ENCODE measurements at regions not wholly inside any gene's neighbourhood (a gene's known extent, or its start where the extent isn't known, plus 50 kb on each side); places are given as distances from the start of the nearest gene placed in this dataset.

GRCh38 chr6:165849534-165850430 lies 186.7 kb upstream of the PDE10A start:
- peaks cover 24 to 67% of the 10 kb centered on the region in 2 donors for H3K27me3 ChIP-seq (ENCODE audit: control insufficient read depth in 2 of 2, insufficient read depth in 2 of 2, low read length in 2 of 2)

DNA sequence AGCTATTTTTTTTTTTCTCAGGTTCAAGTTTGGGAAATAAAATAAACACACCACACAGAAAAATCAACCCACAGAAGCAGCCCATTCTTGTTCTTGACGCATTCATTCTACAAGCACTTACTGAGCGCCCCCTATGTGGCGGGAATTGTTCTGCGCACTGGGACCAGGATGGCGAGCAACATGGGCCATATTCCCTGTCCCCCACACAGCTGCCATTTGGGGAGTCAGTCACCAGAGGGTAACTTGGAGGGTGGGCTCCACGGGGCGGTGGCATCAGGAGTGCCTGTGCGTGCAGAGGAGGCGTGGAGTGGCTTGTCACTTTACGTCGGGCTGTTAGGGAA lies 185.0 kb upstream of the PDE10A start:
- H3K36me3 ChIP-seq (replicated peaks in 1 of 2; ENCODE audit: control insufficient read depth in 1 of 2, insufficient read depth in 2 of 2, low read length in 2 of 2): no peaks in the 10 kb centered on the region
- no peak for DNase-seq
- no peak overlapping the region for H3K4me2 ChIP-seq (replicated peaks; ENCODE audit: extremely low read depth, low read length, poor library complexity, severe bottlenecking)
- no peak overlapping the region for H3K9ac ChIP-seq (ENCODE audit: insufficient read depth, low read length, poor library complexity, severe bottlenecking)
- Mint-ChIP-seq H3K4me3 (no peak overlapping the region), H3K9me3 (peaks cover 0 to 6% (median 0%) of the 10 kb centered on the region in 7 donors), H3K36me3 (no peaks in the 10 kb centered on the region), H3K27me3 (ENCODE audit: low read depth in 3 of 3) (peaks cover 30 to 61% (median 39%) of the 10 kb centered on the region in 3 donors), H3K4me1 (no peaks in the 10 kb centered on the region), H3K27ac (no peak overlapping the region)
- WGBS (ENCODE audit: insufficient coverage): 96% methylated on average over 10 of the region's 11 CpGs
- no peaks in the 10 kb centered on the region for H3K79me2 ChIP-seq (ENCODE audit: insufficient read depth, low read length)
- no peak for TF ChIP-seq CTCF (IDR thresholded peaks at IDR 0.05)
- no peaks in the 10 kb centered on the region for H4K20me1 ChIP-seq (ENCODE audit: insufficient read depth, low read length)
- intact Hi-C loops (cut with micrococcal nuclease): no loop called here
- no peaks in the 10 kb centered on the region for H3K4me1 ChIP-seq (ENCODE audit: control insufficient read depth in 1 of 2, insufficient read depth in 2 of 2, low read length in 2 of 2)
- H3K4me3 ChIP-seq (replicated peaks in 1 of 3; ENCODE audit: low read depth in 2 of 3, low read length in 3 of 3): no peak overlapping the region
- no peak overlapping the region for H2AFZ ChIP-seq (ENCODE audit: insufficient read depth, low read depth, low read length, poor library complexity, severe bottlenecking)
- H3K27me3 ChIP-seq (ENCODE audit: control insufficient read depth in 2 of 2, insufficient read depth in 2 of 2, low read length in 2 of 2): peaks cover 24 to 61% of the 10 kb centered on the region in 2 donors
- H3K9me3 ChIP-seq (replicated peaks in 1 of 2; ENCODE audit: control insufficient read depth in 1 of 2, insufficient read depth in 1 of 2, low read length in 2 of 2): no peaks in the 10 kb centered on the region
- H3K27ac ChIP-seq (ENCODE audit: low read depth in 1 of 2, low read length in 2 of 2): no peak overlapping the region

More at GRCh38 chr6:165849534-165850430, 186.7 kb upstream of the PDE10A start:
- no peaks in the 10 kb centered on the region for H3K4me1 ChIP-seq (ENCODE audit: control insufficient read depth in 1 of 2, insufficient read depth in 2 of 2, low read length in 2 of 2)
- no peak overlapping the region for H3K4me3 ChIP-seq (replicated peaks in 1 of 3; ENCODE audit: low read depth in 2 of 3, low read length in 3 of 3)
- no peak for DNase-seq
- H3K9ac ChIP-seq (ENCODE audit: insufficient read depth, low read length, poor library complexity, severe bottlenecking): no peak overlapping the region
- H3K79me2 ChIP-seq (ENCODE audit: insufficient read depth, low read length): no peaks in the 10 kb centered on the region
- no peaks in the 10 kb centered on the region for H3K9me3 ChIP-seq (replicated peaks in 1 of 2; ENCODE audit: control insufficient read depth in 1 of 2, insufficient read depth in 1 of 2, low read length in 2 of 2)
- no peak overlapping the region for H3K27ac ChIP-seq (ENCODE audit: low read depth in 1 of 2, low read length in 2 of 2)
- no peaks in the 10 kb centered on the region for H4K20me1 ChIP-seq (ENCODE audit: insufficient read depth, low read length)
- H3K36me3 ChIP-seq (replicated peaks in 1 of 2; ENCODE audit: control insufficient read depth in 1 of 2, insufficient read depth in 2 of 2, low read length in 2 of 2): no peaks in the 10 kb centered on the region
- no peak for TF ChIP-seq CTCF (IDR thresholded peaks at IDR 0.05)
- peaks cover 35 to 73% (median 49%) of the 10 kb centered on the region in 3 donors for H3K27me3 Mint-ChIP-seq (ENCODE audit: low read depth in 3 of 3)
- peaks cover 0 to 6% (median 0%) of the 10 kb centered on the region in 7 donors for H3K9me3 Mint-ChIP-seq
- H3K27ac Mint-ChIP-seq: no peak overlapping the region
- no peak overlapping the region for H2AFZ ChIP-seq (ENCODE audit: insufficient read depth, low read depth, low read length, poor library complexity, severe bottlenecking)
- intact Hi-C loops (cut with micrococcal nuclease): no loop called here
- peak overlapping the region in 1 of 2 donors; percentile 17 for H3K4me3 Mint-ChIP-seq
- H3K4me2 ChIP-seq (replicated peaks; ENCODE audit: extremely low read depth, low read length, poor library complexity, severe bottlenecking): no peak overlapping the region
- no peaks in the 10 kb centered on the region for H3K36me3 Mint-ChIP-seq
- no peaks in the 10 kb centered on the region for H3K4me1 Mint-ChIP-seq
- 23% methylated on average over 22 of the region's 27 CpGs for WGBS (ENCODE audit: insufficient coverage)
